HK-2 (cell line): ENCODE measurements at regions not wholly inside any gene's neighbourhood (a gene's known extent, or its start where the extent isn't known, plus 50 kb on each side); places are given as distances from the start of the nearest gene placed in this dataset.
"Not testable (repeated sequence)": the region's sequence is repeated elsewhere in the genome, so short reads cannot be mapped to it uniquely, and the experiment has no call there.

Source experiments
- DNase-seq: peaks from one replicate; pipeline ENCODE4 v3.0.0-alpha.2; 2018; ENCODE audit not compliant: unreplicated experiment

- DNase-seq = no peak
Measured at GRCh38 chr16:65373097-65373496, 251.2 kb upstream of the CDH11 start.

GRCh38 chr16:65372171-65372570 is 250.3 kb upstream of the CDH11 start:
- DNase-seq = no peak

- DNase-seq = no peak
Measured at GRCh38 chr16:65365732-65366715, 244.2 kb upstream of the CDH11 start.

- not testable (repeated sequence) for DNase-seq
Measured at GRCh38 chr16:65356721-65357120, 234.9 kb upstream of the CDH11 start.

GRCh38 chr16:65355706-65356105 is 233.8 kb upstream of the CDH11 start:
- no peak for DNase-seq

DNA sequence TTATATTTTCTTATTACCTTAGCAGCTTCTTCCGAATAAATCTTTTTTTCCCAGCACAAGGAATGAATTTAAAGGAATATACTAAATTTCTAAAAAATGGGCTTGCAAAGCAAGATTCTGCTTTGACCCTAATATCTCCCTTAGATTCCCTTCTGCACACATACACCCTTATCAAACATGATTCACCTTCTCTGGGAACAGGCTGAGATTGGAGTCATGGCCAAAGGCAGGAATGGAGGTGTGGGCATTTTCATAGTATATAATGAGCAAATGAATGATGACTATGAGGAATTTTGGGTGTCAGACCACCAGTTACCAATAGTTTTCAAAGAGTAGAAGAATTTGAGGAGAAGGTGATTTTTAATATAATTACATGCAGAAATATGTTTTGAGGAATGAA is 231.3 kb upstream of the CDH11 start:
- DNase-seq = no peak

DNA sequence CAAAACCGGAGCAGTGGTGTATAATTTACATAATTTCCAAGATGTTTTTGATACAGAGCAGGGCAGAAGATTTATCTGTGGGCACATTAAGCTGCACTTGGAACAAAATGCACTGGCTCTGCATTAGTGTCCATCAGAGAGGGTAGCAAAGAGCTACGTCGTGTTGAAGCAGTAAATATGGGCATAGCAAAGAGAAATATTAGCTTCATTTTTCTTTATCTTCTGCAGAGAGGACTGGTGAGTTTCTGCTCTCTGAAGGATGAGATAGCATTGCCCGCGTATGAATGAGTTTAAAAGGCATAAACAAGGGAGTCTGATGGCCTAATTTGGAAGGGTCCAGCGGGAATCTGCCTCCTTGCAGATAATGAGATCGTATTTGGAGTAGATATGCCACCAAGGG is 227.8 kb upstream of the CDH11 start:
- no peak for DNase-seq

DNA sequence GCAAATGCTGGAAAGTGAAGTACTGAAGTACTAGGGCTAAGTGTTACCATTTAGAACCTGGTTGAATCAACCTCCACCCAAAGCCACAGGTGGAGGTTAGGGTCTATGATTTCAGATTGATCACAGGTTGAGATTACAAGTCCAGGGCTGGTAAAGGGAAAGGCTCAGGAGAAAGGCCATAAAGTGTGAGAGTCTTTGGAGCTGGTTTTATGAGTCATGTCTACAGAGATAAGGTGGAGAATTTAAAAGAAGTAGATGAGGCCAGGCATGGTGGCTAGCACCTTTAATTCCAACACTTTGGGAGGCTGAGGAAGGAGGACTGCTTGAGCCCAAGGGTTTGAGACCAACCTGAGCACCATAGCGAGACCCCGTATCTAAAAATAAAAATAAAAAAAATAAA is 221.7 kb upstream of the CDH11 start:
- DNase-seq = no peak

- no peak for DNase-seq
Measured at GRCh38 chr16:65342231-65342866, 220.5 kb upstream of the CDH11 start.

DNA sequence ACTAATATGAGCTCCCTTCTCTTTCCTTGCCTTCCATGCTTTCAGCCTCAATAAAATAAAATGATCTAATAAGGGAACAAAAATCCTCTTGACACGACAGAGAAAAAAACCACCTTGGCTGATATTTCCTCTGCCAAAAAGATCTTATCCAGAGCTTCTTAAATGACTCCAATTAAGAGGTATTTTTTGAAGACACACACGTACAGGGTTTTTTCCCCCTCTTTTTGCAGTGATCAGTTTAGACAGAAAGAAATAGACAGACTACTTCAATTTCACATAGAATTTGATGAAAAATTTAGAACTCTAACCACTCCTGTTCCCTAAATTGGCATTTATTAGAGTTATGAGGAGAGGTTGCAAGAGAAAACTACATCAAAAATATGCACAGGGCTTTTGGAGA is 217.2 kb upstream of the CDH11 start:
- DNase-seq = no peak

DNA sequence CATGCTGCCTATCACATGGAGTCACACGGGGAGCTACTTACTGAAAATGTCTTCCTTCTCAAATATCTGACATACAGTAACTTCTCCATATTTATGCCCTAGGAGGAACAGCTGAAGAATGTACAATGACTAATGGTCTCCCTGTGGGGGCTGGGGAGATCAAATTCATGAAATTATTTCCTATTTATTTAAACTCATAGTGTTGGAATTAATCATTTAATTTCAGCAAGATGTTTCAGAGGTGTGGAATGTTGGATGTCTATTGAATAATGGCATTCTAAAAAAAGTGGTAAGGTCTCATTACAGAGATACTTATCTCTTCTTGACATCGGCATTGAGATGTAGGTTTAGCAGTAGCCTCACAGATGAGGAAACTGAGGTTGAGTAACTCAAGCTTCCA is 214.3 kb upstream of the CDH11 start:
- DNase-seq = no peak

DNA sequence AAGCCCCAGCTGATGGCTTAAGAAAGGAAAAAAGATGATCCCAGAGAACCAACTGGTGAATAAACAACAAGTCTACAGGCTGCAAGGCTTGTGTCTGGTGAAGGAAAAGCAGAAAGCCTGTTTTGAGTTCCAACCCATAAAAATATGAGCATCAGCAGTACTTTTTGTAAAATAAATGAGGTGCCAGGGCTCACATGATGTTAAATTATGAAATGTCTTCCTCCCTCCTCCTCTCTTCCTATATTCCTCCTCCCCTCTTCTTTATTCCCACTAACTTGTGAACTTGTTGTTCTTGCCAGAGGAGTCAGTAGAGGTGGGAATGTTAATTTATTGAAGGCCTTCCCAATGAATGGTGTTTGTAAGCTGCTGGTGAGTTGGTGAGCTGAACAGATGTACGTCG is 212.2 kb upstream of the CDH11 start:
- no peak for DNase-seq

GRCh38 chr16:65333283-65333682 is 211.4 kb upstream of the CDH11 start:
- DNase-seq = no peak

DNA sequence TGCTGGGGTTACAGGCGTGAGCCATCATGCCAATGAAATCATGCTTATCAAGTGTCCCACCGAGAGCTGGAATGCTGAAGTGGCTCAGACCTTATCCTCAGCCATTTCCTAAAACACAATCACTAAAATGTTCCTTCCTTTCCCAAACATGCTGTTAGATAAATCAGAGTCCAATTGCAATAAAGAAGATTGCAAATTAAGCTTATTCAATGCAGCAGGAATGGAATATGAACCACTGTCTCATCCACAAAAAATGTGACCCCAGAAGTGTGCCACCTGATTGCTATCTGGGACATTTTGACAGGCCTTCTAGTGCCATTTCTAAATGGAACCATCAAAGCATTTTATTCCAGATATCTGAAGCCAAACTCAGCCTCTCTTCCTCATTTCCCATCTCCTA is 205.5 kb upstream of the CDH11 start:
- DNase-seq = no peak

DNA sequence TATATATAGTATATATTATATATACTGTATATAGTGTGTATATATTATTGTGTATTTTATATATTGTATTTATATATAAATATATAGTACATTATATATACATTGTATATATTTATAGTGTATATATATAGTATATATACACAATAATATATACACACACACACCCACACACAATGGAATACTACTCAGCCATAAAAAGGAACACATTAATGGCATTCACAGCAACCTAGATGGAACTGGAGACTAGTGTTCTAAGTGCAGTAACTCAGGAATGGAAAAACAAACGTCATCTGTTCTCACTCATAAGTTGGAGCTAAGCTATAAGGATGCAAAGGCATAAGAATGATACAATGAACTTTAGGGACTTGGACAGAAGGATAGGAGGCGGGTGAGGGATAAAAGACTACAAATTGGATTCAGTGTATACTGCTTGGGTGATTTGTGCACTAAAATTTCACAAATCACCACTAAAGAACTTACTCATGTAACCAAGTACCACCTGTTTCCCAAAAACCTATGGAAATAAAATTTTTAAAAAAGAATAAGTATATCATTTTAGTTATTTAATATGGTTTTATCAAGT is 201.9 kb upstream of the CDH11 start:
- no peak for DNase-seq

DNA sequence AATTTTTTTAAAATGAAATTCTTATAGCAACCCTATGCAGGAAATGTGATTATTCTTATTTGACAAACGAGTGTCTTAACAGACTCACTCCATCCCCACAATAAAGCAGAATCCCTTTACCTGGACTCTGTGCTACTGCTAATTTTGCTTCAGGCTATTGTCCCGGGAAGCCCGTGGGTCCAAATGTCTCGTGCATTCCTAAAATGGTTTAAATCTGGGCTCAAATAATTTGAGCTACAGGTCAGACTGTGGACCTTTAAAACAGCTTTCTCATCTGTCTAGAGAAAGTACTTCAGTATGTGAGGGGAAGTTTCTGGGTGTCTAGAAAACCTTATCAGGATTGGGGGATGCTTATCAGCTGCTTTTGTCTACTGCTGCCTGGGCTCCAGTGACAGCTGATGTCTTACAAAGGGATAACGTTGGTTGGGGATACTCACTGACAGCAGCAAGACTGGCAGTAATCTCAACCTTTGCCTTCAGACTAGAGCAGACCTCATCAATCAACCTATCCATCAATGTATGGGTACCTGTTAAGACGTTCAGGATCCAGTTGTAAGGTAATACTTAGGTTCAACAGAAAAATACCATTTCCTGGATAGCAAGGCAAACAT is 197.9 kb upstream of the CDH11 start:
- no peak for DNase-seq

- no peak for DNase-seq
Measured at GRCh38 chr16:65318590-65319257, 196.9 kb upstream of the CDH11 start.

GRCh38 chr16:65318138-65318537 is 196.3 kb upstream of the CDH11 start:
- no peak for DNase-seq

GRCh38 chr16:65316808-65317207 is 194.9 kb upstream of the CDH11 start:
- no peak for DNase-seq

DNA sequence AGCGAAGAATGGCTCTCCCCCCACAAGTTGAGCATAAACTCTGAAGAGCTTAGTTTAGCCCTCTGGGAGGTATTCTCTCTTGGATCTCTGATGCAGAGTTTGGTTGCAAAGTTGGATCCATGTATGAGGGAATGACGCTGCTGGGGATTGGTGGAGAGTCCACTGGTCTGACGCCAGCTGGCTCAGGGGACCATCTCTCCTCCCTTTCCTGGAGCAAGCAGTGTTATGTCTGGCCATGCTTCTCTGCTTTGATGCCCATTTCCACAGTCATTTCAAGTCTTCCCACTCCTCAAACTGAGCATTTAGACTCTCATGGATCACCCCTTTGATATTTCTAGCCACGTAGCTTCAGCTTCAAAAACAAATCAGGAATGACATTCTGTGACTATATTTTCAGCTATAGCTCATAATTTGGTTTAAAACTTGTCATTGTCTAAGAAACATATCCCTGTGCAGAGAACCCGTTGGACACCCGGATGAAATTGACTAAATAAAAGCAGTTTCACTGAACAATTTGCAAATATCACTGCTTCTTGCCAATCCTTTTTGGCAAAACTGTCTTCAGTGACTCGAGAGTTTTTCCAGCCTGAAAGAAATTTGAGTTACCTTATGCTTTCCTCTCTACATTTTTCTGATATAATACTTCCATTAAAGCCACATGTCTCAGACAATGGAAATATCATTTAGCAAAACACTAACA is 193.4 kb upstream of the CDH11 start:
- no peak for DNase-seq

GRCh38 chr16:65314627-65315008 is 192.8 kb upstream of the CDH11 start:
- no peak for DNase-seq
